Activated naive CD4-positive, alpha-beta T cell treated with anti-CD3 and anti-CD28 coated beads, Interleukin-2, amount 50 U/mL, for 24 hours (primary cell): ENCODE measurements at regions not wholly inside any gene's neighbourhood (a gene's known extent, or its start where the extent isn't known, plus 50 kb on each side); places are given as distances from the start of the nearest gene placed in this dataset.
"Not testable (repeated sequence)": the region's sequence is repeated elsewhere in the genome, so short reads cannot be mapped to it uniquely, and the experiment has no call there.

ENCODE experiments used
- H3K27ac Mint-ChIP-seq: one replicate; pipeline ENCODE4 v1.8.0; 2021; ENCODE audit warnings: mild to moderate bottlenecking, mixed read lengths
- H3K27me3 Mint-ChIP-seq: one replicate; pipeline ENCODE4 v1.8.0; 2021; ENCODE audit warnings: mixed read lengths
- H3K36me3 Mint-ChIP-seq: one replicate; pipeline ENCODE4 v1.8.0; 2021; ENCODE audit warnings: mixed read lengths
- H3K4me1 Mint-ChIP-seq: one replicate; pipeline ENCODE4 v1.8.0; 2021; ENCODE audit warnings: mixed read lengths
- H3K4me3 Mint-ChIP-seq: one replicate; pipeline ENCODE4 v1.8.0; 2021; ENCODE audit warnings: mild to moderate bottlenecking, mixed read lengths
- H3K9me3 Mint-ChIP-seq: one replicate; pipeline ENCODE4 v1.8.0; 2021; ENCODE audit warnings: mixed read lengths

DNA sequence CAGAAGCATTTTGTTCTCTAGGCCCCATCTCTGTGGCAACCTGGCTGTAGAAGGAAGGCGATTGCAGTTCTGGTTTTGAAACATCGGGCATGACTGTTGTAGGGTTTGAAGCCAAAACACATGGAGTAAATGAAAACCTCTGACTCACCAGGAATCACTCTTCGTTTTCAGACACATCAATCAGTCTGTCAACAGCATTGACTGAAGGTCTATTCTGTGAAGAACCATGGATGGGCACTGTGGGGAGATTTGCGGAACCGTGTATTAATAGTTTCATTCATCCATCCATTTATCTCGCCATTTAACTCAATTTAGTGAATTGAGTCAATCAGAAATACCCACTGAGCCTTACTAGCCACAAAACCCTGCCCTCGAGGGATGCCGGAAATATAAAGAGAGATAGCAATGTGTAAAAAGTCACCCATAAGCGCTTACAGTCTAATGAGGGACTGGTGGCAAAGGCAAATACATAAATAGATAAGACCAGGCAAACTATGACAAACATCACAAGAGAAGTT is 364.6 kb upstream of the PROX1 start:
- H3K27ac Mint-ChIP-seq: no peak overlapping the region
- H3K27me3 Mint-ChIP-seq: peaks cover 3% of the 10 kb centered on the region
- H3K9me3 Mint-ChIP-seq: no peaks in the 10 kb centered on the region
- H3K36me3 Mint-ChIP-seq: no peaks in the 10 kb centered on the region
- H3K4me1 Mint-ChIP-seq: peaks cover 5% of the 10 kb centered on the region
- H3K4me3 Mint-ChIP-seq: no peak overlapping the region

DNA sequence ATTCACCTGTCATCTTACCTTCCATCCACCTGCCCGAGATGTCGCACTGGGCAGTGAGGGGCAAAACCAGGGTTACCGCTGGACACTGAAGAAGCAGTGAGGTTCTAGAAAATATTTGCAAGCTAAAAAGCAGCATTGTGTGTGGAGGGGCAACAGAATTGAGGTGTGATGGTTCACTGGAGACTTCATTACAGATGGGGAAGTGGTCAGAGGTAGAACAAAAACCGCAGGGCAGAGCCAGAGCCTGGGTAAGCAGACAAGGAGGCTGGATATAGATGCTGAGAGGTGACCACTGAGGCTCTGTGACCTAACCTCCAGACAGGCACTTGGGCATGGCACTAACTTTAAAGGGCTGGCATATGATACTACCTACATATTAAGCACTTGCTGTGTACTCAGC is 363.9 kb upstream of the PROX1 start:
- peaks cover 5% of the 10 kb centered on the region for H3K4me1 Mint-ChIP-seq
- H3K36me3 Mint-ChIP-seq: no peaks in the 10 kb centered on the region
- no peaks in the 10 kb centered on the region for H3K9me3 Mint-ChIP-seq
- H3K4me3 Mint-ChIP-seq: no peak overlapping the region
- H3K27me3 Mint-ChIP-seq: peaks cover 3% of the 10 kb centered on the region
- H3K27ac Mint-ChIP-seq: no peak overlapping the region

DNA sequence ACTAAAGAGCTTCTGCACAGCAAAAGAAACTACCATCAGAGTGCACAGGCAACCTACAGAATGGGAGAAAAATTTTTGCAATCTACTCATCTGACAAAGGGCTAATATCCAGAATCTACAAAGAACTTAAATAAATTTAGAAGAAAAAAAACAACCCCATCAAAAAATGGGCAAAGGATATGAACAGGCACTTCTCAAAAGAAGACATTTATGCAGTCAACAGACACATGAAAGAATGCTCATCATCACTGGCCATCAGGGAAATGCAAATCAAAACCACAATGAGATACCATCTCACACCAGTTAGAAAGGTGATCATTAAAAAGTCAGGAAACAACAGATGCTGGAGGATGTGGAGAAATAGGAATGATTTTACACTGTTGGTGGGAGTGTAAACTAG is 351.0 kb upstream of the PROX1 start:
- not testable (repeated sequence) for H3K27ac Mint-ChIP-seq, H3K4me1 Mint-ChIP-seq, H3K36me3 Mint-ChIP-seq, H3K27me3 Mint-ChIP-seq, H3K4me3 Mint-ChIP-seq, H3K9me3 Mint-ChIP-seq

DNA sequence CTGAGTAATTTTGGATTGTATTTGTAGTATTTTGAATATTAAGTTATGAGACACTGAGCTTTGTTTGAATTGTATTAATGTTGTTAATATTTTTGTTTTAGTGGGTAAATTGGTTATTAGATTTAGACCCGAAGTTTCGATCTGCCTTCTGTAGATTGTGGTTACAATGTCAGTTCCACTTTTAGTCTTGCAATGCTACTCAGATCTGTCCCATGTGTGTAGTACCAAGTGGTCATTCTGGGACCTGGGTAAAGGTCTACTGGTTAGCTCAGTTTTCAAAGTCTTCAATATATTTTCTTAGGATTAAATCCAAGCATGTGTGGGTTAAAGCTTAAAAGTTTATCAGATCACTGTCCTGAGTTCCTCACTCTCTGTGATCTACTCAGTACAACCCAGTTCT is 346.5 kb upstream of the PROX1 start:
- Mint-ChIP-seq H3K4me3 (no peak overlapping the region), H3K4me1 (no peaks in the 10 kb centered on the region)

DNA sequence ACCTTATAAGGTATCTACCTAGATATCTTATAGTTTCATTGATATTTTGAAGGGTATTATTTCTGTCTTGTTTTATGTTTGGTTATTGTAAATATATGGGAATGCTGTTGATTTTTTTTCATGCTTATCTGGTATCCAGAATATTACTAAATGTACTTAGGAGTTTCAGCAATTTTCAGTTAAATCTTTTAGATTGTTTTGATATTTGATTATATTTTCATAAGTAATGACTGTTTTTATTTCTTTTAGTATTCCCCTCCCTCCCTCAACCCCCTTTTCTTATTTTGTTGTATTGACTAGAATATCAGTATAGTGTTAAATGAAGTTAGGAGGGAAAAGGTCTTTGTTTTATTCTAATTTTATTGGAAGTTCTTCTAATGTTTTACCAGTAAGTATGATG is 344.4 kb upstream of the PROX1 start:
- Mint-ChIP-seq H3K4me1 (no peaks in the 10 kb centered on the region), H3K36me3 (no peaks in the 10 kb centered on the region), H3K27me3 (peaks cover 12% of the 10 kb centered on the region), H3K4me3 (no peak overlapping the region), H3K9me3 (no peaks in the 10 kb centered on the region), H3K27ac (no peak overlapping the region)

More for the DNA sequence above, 346.5 kb upstream of the PROX1 start:
- no peaks in the 10 kb centered on the region for H3K36me3 Mint-ChIP-seq
- H3K27me3 Mint-ChIP-seq: peaks cover 11% of the 10 kb centered on the region
- H3K9me3 Mint-ChIP-seq: no peaks in the 10 kb centered on the region
- no peak overlapping the region for H3K27ac Mint-ChIP-seq

DNA sequence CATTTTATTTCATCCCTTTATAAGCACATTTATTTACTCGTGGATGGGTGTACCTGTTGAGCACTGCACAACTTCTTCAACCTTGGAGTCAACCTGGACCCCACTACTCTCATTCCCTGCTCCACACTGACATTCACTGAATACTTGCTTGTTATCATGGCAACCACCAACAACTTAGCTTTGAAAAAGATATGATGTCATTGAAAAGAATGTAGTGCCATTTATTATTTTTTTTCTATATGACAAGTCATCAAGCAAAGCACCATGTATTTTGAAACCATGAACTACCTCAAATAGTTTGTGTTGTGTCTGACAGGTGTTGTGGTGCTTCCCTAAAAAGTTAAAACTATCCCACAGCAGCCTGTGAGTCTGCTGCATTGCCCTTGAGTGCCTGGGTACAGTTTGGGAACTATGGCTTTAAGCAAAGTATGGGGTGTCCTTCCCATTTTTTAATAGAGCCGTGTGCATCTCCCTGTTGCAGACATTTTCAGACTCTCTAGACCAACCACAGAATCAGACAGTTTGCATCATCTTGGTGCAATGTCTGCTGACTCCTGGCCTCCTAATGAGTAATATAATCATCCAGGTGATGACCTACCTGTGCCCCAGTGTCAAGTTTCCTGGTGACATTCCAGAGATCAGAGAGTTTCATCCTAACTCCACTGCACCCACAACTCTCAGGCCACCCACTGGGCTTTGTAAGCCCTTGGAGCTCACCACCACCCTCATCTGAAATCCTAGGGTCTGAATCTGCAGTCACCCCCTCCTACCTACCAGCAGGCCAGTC is 339.7 kb upstream of the PROX1 start:
- Mint-ChIP-seq H3K4me1 (no peaks in the 10 kb centered on the region), H3K36me3 (no peaks in the 10 kb centered on the region), H3K4me3 (no peak overlapping the region), H3K27me3 (peaks cover 19% of the 10 kb centered on the region), H3K9me3 (no peaks in the 10 kb centered on the region), H3K27ac (no peak overlapping the region)

DNA sequence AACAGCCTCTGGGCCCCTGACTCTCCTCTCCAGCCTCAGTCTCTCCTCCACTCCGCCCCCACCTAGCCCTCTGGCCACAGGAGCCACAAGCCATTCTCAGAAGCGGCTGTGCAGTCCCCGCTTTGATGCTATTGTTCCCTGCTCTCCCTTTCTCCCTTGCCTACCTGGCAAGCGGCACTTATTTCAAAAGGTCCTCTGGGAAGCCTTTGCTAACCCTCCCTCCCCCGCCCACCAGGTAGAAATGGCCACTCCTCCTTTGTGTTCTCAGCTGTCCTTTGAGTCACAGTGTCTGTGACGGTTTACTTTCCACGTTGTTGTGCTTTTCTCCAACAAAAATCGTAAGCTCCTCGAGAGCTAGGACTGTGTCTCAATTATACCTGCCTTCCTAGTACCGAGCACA is 338.4 kb upstream of the PROX1 start:
- Mint-ChIP-seq H3K4me3 (no peak overlapping the region), H3K27ac (no peak overlapping the region), H3K9me3 (no peaks in the 10 kb centered on the region), H3K27me3 (peaks cover 19% of the 10 kb centered on the region), H3K4me1 (no peaks in the 10 kb centered on the region), H3K36me3 (no peaks in the 10 kb centered on the region)

DNA sequence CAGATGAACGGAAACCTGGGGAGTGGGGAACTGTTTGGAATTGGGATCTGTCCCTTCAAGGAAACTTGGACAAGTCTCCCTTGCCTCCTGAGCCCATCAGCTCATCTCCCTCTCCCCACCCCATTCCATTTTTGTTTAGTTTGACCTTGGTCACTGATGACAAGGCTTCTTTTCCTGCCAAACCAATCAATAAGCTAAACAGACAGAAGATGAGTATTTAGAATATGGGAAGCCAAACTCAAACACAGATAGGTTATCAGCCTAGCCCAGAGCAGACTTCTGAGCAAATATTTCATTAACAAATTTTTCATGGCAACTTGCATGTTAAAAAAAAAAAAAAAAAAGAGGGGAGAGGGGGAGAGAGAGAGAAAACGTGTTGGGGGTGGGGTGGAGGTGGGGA is 337.2 kb upstream of the PROX1 start:
- no peak overlapping the region for H3K4me3 Mint-ChIP-seq
- H3K27ac Mint-ChIP-seq: no peak overlapping the region
- H3K27me3 Mint-ChIP-seq: peaks cover 12% of the 10 kb centered on the region
- H3K36me3 Mint-ChIP-seq: no peaks in the 10 kb centered on the region
- H3K9me3 Mint-ChIP-seq: no peaks in the 10 kb centered on the region
- no peaks in the 10 kb centered on the region for H3K4me1 Mint-ChIP-seq

DNA sequence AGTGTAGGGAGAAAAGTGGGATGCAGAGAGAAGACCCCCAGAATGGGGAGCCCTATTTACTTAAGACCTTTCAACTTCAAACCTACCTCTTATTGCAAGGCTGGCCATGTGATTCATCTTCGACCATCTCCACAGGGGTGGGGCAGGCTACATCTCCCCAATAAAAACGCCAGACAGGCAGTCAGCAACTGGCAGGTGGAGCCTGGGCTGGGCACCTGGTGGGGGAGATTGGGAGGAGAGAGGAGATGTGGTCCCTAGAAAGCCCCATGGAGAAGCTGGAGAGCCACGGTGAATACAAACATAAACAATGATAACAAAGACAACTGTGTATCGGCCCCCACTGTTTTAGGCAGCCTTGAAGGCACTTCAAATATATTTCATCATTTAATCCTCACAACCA is 336.7 kb upstream of the PROX1 start:
- Mint-ChIP-seq H3K4me1 (no peaks in the 10 kb centered on the region), H3K27ac (no peak overlapping the region)

DNA sequence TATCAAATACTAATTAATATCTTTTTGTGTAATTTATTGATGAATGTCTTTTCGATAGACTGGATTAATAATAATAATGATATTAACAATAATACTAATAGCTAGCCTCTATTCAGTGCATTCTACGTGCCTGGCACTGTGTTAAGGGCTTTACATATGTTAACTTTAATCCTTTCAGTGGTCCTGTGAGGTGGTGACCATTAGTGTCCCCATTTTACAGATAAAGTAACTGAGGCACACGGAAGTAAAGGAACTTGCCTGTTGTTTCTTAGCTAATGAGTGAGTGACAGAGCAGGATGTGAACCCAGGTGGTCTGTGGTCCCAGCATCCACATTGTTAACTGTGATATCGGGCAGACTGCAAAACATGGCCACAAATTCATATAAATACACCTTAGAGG is 335.7 kb upstream of the PROX1 start:
- Mint-ChIP-seq H3K27ac (no peak overlapping the region), H3K9me3 (no peaks in the 10 kb centered on the region), H3K4me1 (no peaks in the 10 kb centered on the region), H3K27me3 (peaks cover 8% of the 10 kb centered on the region), H3K36me3 (no peaks in the 10 kb centered on the region), H3K4me3 (no peak overlapping the region)

More for the DNA sequence above, 336.7 kb upstream of the PROX1 start:
- Mint-ChIP-seq H3K36me3 (no peaks in the 10 kb centered on the region), H3K9me3 (no peaks in the 10 kb centered on the region), H3K27me3 (peaks cover 10% of the 10 kb centered on the region), H3K4me3 (no peak overlapping the region)

DNA sequence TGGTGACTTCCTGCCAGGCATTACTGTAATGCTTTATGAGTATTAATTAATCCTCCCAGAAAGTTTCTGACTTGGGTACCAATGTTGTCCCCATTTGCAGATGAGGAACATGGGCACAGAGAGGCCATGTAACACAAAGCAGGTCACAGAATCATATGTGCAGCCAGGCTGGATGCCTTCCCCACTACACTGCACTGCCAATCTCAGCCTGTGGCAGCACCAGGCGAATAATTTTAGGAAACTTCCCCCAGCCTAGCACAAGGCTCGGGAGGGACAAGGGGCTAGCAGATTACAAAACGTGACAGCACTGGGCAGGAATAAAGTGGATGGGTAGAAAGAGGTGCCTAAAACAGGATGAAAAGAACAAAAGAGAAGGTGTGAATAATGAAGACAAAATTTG is 331.7 kb upstream of the PROX1 start:
- no peak overlapping the region for H3K4me3 Mint-ChIP-seq
- H3K27ac Mint-ChIP-seq: no peak overlapping the region
- H3K4me1 Mint-ChIP-seq: no peaks in the 10 kb centered on the region
- no peaks in the 10 kb centered on the region for H3K27me3 Mint-ChIP-seq
- no peaks in the 10 kb centered on the region for H3K9me3 Mint-ChIP-seq
- no peaks in the 10 kb centered on the region for H3K36me3 Mint-ChIP-seq

DNA sequence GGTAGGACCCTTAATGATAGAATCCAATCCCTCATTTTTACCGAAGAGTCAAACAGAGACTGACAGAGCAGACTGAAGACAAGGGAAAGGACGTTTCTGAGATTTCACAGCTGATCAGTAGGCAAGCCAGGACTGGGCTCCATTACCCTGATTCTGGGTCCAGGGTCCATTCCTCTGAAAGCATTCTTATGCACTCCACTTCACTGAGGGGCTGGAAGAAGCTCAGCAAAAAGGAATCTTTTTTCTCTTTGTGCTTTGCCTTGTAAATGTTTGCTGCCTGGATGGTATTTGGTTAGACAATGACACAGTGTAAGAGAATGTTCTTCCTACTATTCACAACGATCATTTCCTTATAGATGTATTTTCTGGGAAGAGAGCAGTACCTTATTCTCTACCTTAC is 331.3 kb upstream of the PROX1 start:
- H3K4me3 Mint-ChIP-seq: no peak overlapping the region
- H3K4me1 Mint-ChIP-seq: no peaks in the 10 kb centered on the region
- no peaks in the 10 kb centered on the region for H3K9me3 Mint-ChIP-seq
- H3K27me3 Mint-ChIP-seq: no peaks in the 10 kb centered on the region
- no peak overlapping the region for H3K27ac Mint-ChIP-seq
- no peaks in the 10 kb centered on the region for H3K36me3 Mint-ChIP-seq

DNA sequence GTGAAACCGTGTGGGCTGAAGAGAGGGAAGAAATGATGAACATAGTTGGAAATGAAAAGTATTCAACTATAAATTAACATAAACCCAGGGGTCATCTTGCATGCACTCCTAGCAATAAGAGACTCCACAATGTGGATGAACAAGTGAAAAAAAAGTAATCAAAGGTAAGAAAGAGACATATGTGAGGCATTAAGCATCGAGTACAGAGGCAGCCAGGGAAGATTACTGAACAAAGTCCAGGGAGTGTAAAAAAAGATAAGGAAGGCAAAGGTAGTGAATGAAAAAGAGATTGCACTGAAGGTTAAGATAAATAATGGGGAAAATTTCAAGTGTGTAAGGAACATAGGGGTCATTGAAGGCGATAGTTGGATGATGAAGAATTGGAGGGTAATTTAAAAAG is 330.8 kb upstream of the PROX1 start:
- Mint-ChIP-seq H3K27ac (no peak overlapping the region), H3K36me3 (no peaks in the 10 kb centered on the region), H3K9me3 (no peaks in the 10 kb centered on the region), H3K4me3 (no peak overlapping the region), H3K27me3 (no peaks in the 10 kb centered on the region), H3K4me1 (no peaks in the 10 kb centered on the region)

DNA sequence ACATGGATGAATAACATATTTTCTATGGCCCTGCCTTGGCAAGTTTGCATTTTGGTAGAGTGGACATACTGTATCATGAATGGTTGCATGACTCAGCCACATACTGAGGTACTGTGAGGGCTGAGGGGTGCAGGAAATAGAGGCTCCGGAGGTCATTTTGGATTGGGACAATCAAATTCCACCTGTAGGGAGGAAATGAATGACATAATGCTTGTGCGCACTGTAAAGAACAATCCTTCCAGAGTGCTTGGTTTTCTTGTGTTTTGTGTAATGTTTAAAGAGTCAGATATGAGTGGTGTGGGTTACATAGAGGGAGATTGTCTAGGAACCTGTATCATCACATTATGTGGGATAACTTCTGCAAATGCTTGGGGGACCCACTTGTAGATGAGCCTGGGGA is 329.9 kb upstream of the PROX1 start:
- H3K9me3 Mint-ChIP-seq: no peaks in the 10 kb centered on the region
- H3K4me3 Mint-ChIP-seq: no peak overlapping the region
- H3K4me1 Mint-ChIP-seq: no peaks in the 10 kb centered on the region
- H3K27me3 Mint-ChIP-seq: no peaks in the 10 kb centered on the region
- H3K27ac Mint-ChIP-seq: no peak overlapping the region
- no peaks in the 10 kb centered on the region for H3K36me3 Mint-ChIP-seq

DNA sequence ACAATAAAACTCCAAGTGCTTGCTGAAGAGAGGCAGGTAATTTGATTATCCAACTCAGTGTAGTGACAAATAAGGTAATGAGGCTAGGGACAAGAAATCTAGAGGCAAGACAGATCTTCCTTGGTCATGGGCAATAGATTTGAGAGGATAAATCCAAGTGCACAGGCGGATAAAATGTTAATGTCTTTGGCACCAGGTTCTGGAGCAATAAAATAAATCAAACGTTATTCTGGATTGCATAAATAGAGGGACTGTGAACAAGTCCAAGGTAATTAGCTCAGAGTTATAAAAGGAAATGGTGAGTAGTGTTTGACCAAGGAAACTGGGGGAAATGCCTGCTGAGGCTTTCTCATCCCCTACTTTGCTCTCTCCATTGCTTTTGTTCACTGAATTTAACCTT is 329.3 kb upstream of the PROX1 start:
- H3K36me3 Mint-ChIP-seq: no peaks in the 10 kb centered on the region
- H3K27ac Mint-ChIP-seq: no peak overlapping the region
- H3K27me3 Mint-ChIP-seq: no peaks in the 10 kb centered on the region
- no peak overlapping the region for H3K4me3 Mint-ChIP-seq
- no peaks in the 10 kb centered on the region for H3K4me1 Mint-ChIP-seq
- H3K9me3 Mint-ChIP-seq: no peaks in the 10 kb centered on the region

DNA sequence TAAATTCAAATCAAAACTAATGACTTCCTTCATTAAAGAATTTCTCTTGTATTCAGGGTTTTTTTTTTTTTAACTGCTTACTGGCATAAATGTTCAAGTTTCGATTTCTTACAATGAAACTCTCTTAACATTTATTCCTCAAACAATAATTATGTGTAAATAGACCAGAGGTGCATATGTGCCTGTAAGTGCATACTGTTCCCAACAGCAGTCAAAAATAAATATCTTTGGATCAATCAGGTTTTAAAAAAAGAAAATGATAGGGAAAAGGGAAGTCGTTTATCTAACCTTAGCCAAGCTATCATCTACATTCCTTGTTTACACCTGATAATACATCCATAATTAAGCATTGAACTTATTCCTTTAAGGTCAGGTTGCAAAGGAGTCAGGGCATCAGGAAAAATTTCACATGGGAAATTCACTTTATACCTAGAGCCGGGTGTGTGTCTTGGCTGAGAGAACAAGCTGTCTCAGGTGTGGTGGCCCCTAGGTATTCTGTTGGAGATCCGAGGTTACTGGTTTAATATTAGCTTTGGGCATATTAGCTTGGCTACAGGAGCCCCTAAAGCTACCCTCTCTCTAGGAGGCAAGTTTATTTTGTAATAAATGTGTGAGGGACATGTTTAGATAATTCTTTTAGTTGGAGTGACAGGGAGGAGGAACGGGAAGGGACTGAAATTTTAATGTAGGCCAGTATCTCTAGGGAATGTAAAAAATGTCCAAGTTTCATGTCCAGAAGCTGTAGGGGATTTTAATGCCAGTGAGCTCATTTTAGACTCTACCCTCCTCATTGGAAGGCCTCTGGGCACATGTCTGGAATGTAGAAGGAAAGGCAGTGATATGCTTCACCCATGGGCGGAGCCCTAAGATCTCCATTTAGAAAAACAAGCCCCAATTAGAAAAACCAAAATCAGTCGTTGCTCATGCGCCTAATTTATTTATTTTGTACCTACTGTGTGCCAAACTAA is 327.9 kb upstream of the PROX1 start:
- H3K36me3 Mint-ChIP-seq: no peaks in the 10 kb centered on the region
- H3K4me1 Mint-ChIP-seq: no peaks in the 10 kb centered on the region
- no peaks in the 10 kb centered on the region for H3K27me3 Mint-ChIP-seq

More for the DNA sequence above, 327.9 kb upstream of the PROX1 start:
- no peak overlapping the region for H3K27ac Mint-ChIP-seq
- no peak overlapping the region for H3K4me3 Mint-ChIP-seq
- H3K9me3 Mint-ChIP-seq: no peaks in the 10 kb centered on the region
